Lower leg skin (tissue), 3 donors: ENCODE measurements at regions not wholly inside any gene's neighbourhood (a gene's known extent, or its start where the extent isn't known, plus 50 kb on each side); places are given as distances from the start of the nearest gene placed in this dataset.

Source experiments
- POLR2A ChIP-seq, 2 donors: fragments of 450-650 bp; IDR thresholded peaks; one replicate each; pipeline ENCODE4 v1.6.1; 2016 to 2017; ENCODE audit warnings: antibody characterized with exemption in 2 of 2, mild to moderate bottlenecking in 1 of 2, moderate library complexity in 1 of 2
- TF ChIP-seq, protein P1 (sequence below), 3 donors: fragments of 450-650 bp; IDR thresholded peaks; one replicate each; pipeline ENCODE4 v1.5.1; 2016; ENCODE audit warnings: antibody characterized with exemption in 3 of 3, mild to moderate bottlenecking in 3 of 3, moderate library complexity in 2 of 3

DNA sequence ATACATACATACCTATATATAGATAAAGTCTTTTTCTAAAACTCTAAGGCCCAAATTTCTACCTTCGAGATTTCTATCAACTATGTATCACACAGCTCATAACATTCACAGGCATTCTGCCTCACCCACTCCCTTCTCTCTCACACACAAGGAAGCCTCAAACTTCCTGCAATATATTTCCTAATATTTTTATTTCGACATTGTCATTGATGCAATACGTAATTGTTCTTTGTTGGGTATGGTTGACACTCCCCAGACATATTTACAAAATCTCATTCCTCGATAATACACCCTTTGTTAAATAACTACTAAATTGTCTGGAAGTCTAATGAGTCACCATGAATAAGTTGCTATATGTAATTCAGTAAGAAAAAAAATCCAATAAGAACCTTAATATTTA lies 143.5 kb downstream of the HNRNPD start:
- TF ChIP-seq, protein P1, sequence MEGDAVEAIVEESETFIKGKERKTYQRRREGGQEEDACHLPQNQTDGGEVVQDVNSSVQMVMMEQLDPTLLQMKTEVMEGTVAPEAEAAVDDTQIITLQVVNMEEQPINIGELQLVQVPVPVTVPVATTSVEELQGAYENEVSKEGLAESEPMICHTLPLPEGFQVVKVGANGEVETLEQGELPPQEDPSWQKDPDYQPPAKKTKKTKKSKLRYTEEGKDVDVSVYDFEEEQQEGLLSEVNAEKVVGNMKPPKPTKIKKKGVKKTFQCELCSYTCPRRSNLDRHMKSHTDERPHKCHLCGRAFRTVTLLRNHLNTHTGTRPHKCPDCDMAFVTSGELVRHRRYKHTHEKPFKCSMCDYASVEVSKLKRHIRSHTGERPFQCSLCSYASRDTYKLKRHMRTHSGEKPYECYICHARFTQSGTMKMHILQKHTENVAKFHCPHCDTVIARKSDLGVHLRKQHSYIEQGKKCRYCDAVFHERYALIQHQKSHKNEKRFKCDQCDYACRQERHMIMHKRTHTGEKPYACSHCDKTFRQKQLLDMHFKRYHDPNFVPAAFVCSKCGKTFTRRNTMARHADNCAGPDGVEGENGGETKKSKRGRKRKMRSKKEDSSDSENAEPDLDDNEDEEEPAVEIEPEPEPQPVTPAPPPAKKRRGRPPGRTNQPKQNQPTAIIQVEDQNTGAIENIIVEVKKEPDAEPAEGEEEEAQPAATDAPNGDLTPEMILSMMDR (IDR thresholded peaks at IDR 0.05), result no peak
- no peak for TF ChIP-seq POLR2A (IDR thresholded peaks at IDR 0.05)
